GM23248 (cell line): ENCODE measurements at regions not wholly inside any gene's neighbourhood (a gene's known extent, or its start where the extent isn't known, plus 50 kb on each side); places are given as distances from the start of the nearest gene placed in this dataset.

Experiments used
- DNase-seq: peaks from one replicate; pipeline ENCODE4 v3.0.0-alpha.2; 2015
- H2AFZ ChIP-seq: fragments of 200-600 bp; sonication (generic); 2 replicates; pipeline ENCODE4 v1.6.1; 2016; ENCODE audit warnings: antibody characterized with exemption
- H3F3A ChIP-seq: fragments of 200-600 bp; sonication (generic); 2 replicates; pipeline ENCODE4 v1.6.1; 2016; ENCODE audit warnings: mild to moderate bottlenecking, antibody characterized with exemption, mixed run types; ENCODE audit not compliant: insufficient read depth
- H3K27ac ChIP-seq: fragments of 200-600 bp; sonication (generic); 2 replicates; pipeline ENCODE4 v1.5.1; 2016; ENCODE audit warnings: mild to moderate bottlenecking
- H3K27me3 ChIP-seq: fragments of 200-600 bp; sonication (generic); replicated peaks from 2 replicates; pipeline ENCODE4 v1.6.1; 2016; ENCODE audit warnings: mild to moderate bottlenecking; ENCODE audit not compliant: insufficient read depth
- H3K36me3 ChIP-seq: fragments of 200-600 bp; sonication (generic); 2 replicates; pipeline ENCODE4 v1.6.1; 2016; ENCODE audit warnings: low read depth, mild to moderate bottlenecking
- H3K4me1 ChIP-seq: fragments of 200-600 bp; sonication (generic); 2 replicates; pipeline ENCODE4 v1.6.1; 2016; ENCODE audit warnings: mild to moderate bottlenecking; ENCODE audit not compliant: insufficient read depth
- H3K4me2 ChIP-seq: fragments of 200-600 bp; sonication (generic); one replicate; pipeline ENCODE4 v1.6.1; 2016; ENCODE audit warnings: mild to moderate bottlenecking; ENCODE audit not compliant: unreplicated experiment
- H3K4me3 ChIP-seq: fragments of 200-600 bp; sonication (generic); 2 replicates; pipeline ENCODE4 v1.5.1; 2016; ENCODE audit warnings: mild to moderate bottlenecking
- H3K79me2 ChIP-seq: fragments of 200-600 bp; sonication (generic); 2 replicates; pipeline ENCODE4 v1.6.1; 2016; ENCODE audit warnings: mild to moderate bottlenecking; ENCODE audit not compliant: insufficient read depth
- H3K9ac ChIP-seq: fragments of 200-600 bp; sonication (generic); 2 replicates; pipeline ENCODE4 v1.6.1; 2016; ENCODE audit warnings: mild to moderate bottlenecking
- H3K9me2 ChIP-seq: fragments of 200-600 bp; sonication (generic); 2 replicates; pipeline ENCODE4 v1.6.1; 2016; ENCODE audit warnings: mixed run types, mild to moderate bottlenecking, moderate library complexity; ENCODE audit not compliant: insufficient read depth
- H3K9me3 ChIP-seq: fragments of 200-600 bp; sonication (generic); one replicate; pipeline ENCODE4 v1.6.1; 2017; ENCODE audit warnings: low read depth
- H4K20me1 ChIP-seq: fragments of 200-600 bp; sonication (generic); 2 replicates; pipeline ENCODE4 v1.6.0; 2016; ENCODE audit not compliant: insufficient read depth
- EZH2 ChIP-seq: fragments of 200-600 bp; sonication (generic); IDR thresholded peaks from 2 replicates; pipeline ENCODE4 v1.6.1; 2018; ENCODE audit warnings: antibody characterized with exemption, mild to moderate bottlenecking; ENCODE audit not compliant: insufficient read depth, poor library complexity, severe bottlenecking
- EZH2phosphoT487 ChIP-seq: fragments of 200-600 bp; sonication (generic); IDR thresholded peaks from 2 replicates; pipeline ENCODE4 v1.6.1; 2018; ENCODE audit warnings: antibody characterized with exemption, moderate library complexity, mild to moderate bottlenecking, low read depth; ENCODE audit not compliant: insufficient read depth
- WGBS, 2 experiments: methylation state at CpG; one replicate each; pipeline ENCODE4 v1.1.6; 2015 to 2017; ENCODE audit warnings: low lambda C conversion rate in 2 of 2, low coverage in 1 of 2; ENCODE audit errors: missing lambda C conversion rate in 2 of 2; 5-methylcytosine and 5-hydroxymethylcytosine counted together
- in situ Hi-C: fragments of 300-500 bp; cut with MboI; formaldehyde crosslinking; loops from 2 replicates; pipeline ENCODE4 v1.15.0; 2020

- H3K9me3 ChIP-seq = no peaks in the 10 kb centered on the region
- no peak overlapping the region for H3K27ac ChIP-seq
- no peak overlapping the region for H3K4me2 ChIP-seq
- no peak for DNase-seq
- no peak overlapping the region for H3K9ac ChIP-seq
- H3K36me3 ChIP-seq = no peaks in the 10 kb centered on the region
- no peak overlapping the region for H3K4me3 ChIP-seq
- no peak overlapping the region for H2AFZ ChIP-seq
- H3F3A ChIP-seq = no peaks in the 10 kb centered on the region
- no peak for TF ChIP-seq EZH2phosphoT487
- TF ChIP-seq EZH2 = no peak
- H4K20me1 ChIP-seq = no peaks in the 10 kb centered on the region
- no peaks in the 10 kb centered on the region for H3K4me1 ChIP-seq
- no peaks in the 10 kb centered on the region for H3K27me3 ChIP-seq
- no peaks in the 10 kb centered on the region for H3K9me2 ChIP-seq
- H3K79me2 ChIP-seq = no peaks in the 10 kb centered on the region
- in situ Hi-C loops = no loop called here
- WGBS, 2 experiments = 1 to 2% methylated on average over 5 of the region's 5 CpGs
Measured at GRCh38 chr6:95227351-95227750, 350.0 kb upstream of the MANEA start.

GRCh38 chr6:95228636-95229035, 348.7 kb upstream of the MANEA start:
- Histone ChIP-seq H3K27ac (no peak overlapping the region), H3K4me3 (no peak overlapping the region), H3K4me1 (no peaks in the 10 kb centered on the region), H3K79me2 (no peaks in the 10 kb centered on the region), H3K27me3 (no peaks in the 10 kb centered on the region), H3K9ac (no peak overlapping the region), H3K36me3 (no peaks in the 10 kb centered on the region), H3K9me2 (no peaks in the 10 kb centered on the region), H2AFZ (no peak overlapping the region), H3K9me3 (no peaks in the 10 kb centered on the region), H4K20me1 (no peaks in the 10 kb centered on the region), H3F3A (no peaks in the 10 kb centered on the region), H3K4me2 (no peak overlapping the region)
- TF ChIP-seq EZH2 = no peak
- TF ChIP-seq EZH2phosphoT487 = no peak
- no peak for DNase-seq
- in situ Hi-C loops = no loop called here
- WGBS, 2 experiments = 15 to 17% methylated on average over 3 of the region's 3 CpGs

- no peak overlapping the region for H2AFZ ChIP-seq
- DNase-seq = no peak
- no peaks in the 10 kb centered on the region for H3K9me3 ChIP-seq
- H4K20me1 ChIP-seq = no peaks in the 10 kb centered on the region
- no peaks in the 10 kb centered on the region for H3K4me1 ChIP-seq
- H3K9ac ChIP-seq = no peak overlapping the region
- WGBS, 2 experiments = 14 to 21% methylated on average over 2 of the region's 2 CpGs
- H3K79me2 ChIP-seq = no peaks in the 10 kb centered on the region
- no peak overlapping the region for H3K4me3 ChIP-seq
- in situ Hi-C loops = no loop called here
- no peaks in the 10 kb centered on the region for H3F3A ChIP-seq
- H3K9me2 ChIP-seq = no peaks in the 10 kb centered on the region
- TF ChIP-seq EZH2phosphoT487 (no peak), EZH2 (no peak)
- H3K4me2 ChIP-seq = no peak overlapping the region
- H3K36me3 ChIP-seq = no peaks in the 10 kb centered on the region
- H3K27me3 ChIP-seq = no peaks in the 10 kb centered on the region
- no peak overlapping the region for H3K27ac ChIP-seq
Measured at GRCh38 chr6:95230071-95230740, 347.1 kb upstream of the MANEA start.

- Histone ChIP-seq H4K20me1 (no peaks in the 10 kb centered on the region), H3K79me2 (no peaks in the 10 kb centered on the region), H3K4me2 (no peak overlapping the region), H3K9me2 (no peaks in the 10 kb centered on the region), H3K36me3 (no peaks in the 10 kb centered on the region), H3K9me3 (no peaks in the 10 kb centered on the region), H2AFZ (no peak overlapping the region), H3K4me3 (no peak overlapping the region), H3K4me1 (no peaks in the 10 kb centered on the region), H3K27me3 (no peaks in the 10 kb centered on the region), H3K27ac (no peak overlapping the region), H3F3A (no peaks in the 10 kb centered on the region), H3K9ac (no peak overlapping the region)
- in situ Hi-C loops = no loop called here
- DNase-seq = no peak
- TF ChIP-seq EZH2 (no peak), EZH2phosphoT487 (no peak)
Measured at GRCh38 chr6:95231416-95231815, 345.9 kb upstream of the MANEA start.

GRCh38 chr6:95232446-95232845, 344.9 kb upstream of the MANEA start:
- in situ Hi-C loops = no loop called here
- no peaks in the 10 kb centered on the region for H3F3A ChIP-seq
- H3K27me3 ChIP-seq = no peaks in the 10 kb centered on the region
- no peaks in the 10 kb centered on the region for H3K36me3 ChIP-seq
- no peaks in the 10 kb centered on the region for H3K9me2 ChIP-seq
- no peak overlapping the region for H2AFZ ChIP-seq
- no peaks in the 10 kb centered on the region for H4K20me1 ChIP-seq
- H3K4me2 ChIP-seq = no peak overlapping the region
- 57 to 65% methylated on average over 4 of the region's 4 CpGs for WGBS, 2 experiments
- H3K9me3 ChIP-seq = no peaks in the 10 kb centered on the region
- H3K79me2 ChIP-seq = no peaks in the 10 kb centered on the region
- H3K9ac ChIP-seq = no peak overlapping the region
- peak; percentile 1 for DNase-seq
- H3K4me3 ChIP-seq = no peak overlapping the region
- no peak overlapping the region for H3K27ac ChIP-seq
- H3K4me1 ChIP-seq = no peaks in the 10 kb centered on the region
- no peak for TF ChIP-seq EZH2
- no peak for TF ChIP-seq EZH2phosphoT487
